Left lung (tissue), 4 donors: ENCODE measurements at regions not wholly inside any gene's neighbourhood (a gene's known extent, or its start where the extent isn't known, plus 50 kb on each side); places are given as distances from the start of the nearest gene placed in this dataset.
A peak's percentile ranks its signal among the peaks of the same experiment; 100 is the strongest.

ENCODE experiments used
- ATAC-seq: fragments of 200-7000 bp; cut with Tn5 transposase; one replicate; pipeline ENCODE4 v1.9.1; 2020; ENCODE audit warnings: moderate library complexity
- DNase-seq, 4 donors: peaks; one replicate each; pipeline ENCODE4 v3.0.0-alpha.2; 2013 to 2020
- H3K27ac ChIP-seq, 2 donors: fragments of 200-600 bp; sonication (generic) in 1 of 2; one replicate each; pipeline versions ENCODE4 v1.5.0 to v1.8.0; 2020 to 2021
- H3K27me3 ChIP-seq, 2 donors: fragments of 200-600 bp; sonication (generic) in 1 of 2; one replicate each; pipeline versions ENCODE4 v1.5.0 to v1.8.0; 2020 to 2021
- H3K36me3 ChIP-seq, 2 donors: fragments of 200-600 bp; sonication (generic) in 1 of 2; one replicate each; pipeline versions ENCODE4 v1.5.0 to v1.8.0; 2020 to 2021
- H3K4me1 ChIP-seq, 2 donors: fragments of 200-600 bp; one replicate each; pipeline ENCODE4 v1.8.0; 2021
- H3K4me3 ChIP-seq, 2 donors: fragments of 200-600 bp; sonication (generic) in 1 of 2; one replicate each; pipeline versions ENCODE4 v1.5.0 to v1.8.0; 2020 to 2021; ENCODE audit warnings: mild to moderate bottlenecking in 1 of 2
- H3K9me3 ChIP-seq, 2 donors: fragments of 200-600 bp; sonication (generic) in 1 of 2; one replicate each; pipeline versions ENCODE4 v1.5.0 to v1.8.0; 2020 to 2021
- CTCF ChIP-seq, 2 donors: fragments of 200-600 bp; sonication (generic) in 1 of 2; IDR thresholded peaks; one replicate each; pipeline versions ENCODE4 v1.5.0 to v1.8.0; 2021; ENCODE audit warnings: antibody characterized with exemption in 2 of 2
- intact Hi-C, 2 donors: fragments of 100-400 bp; cut with DNase I; formaldehyde crosslinking; loops; one replicate each; pipeline versions ENCODE4 v1.11.2 to v1.14.2; 2022
- donor health status: DM: no; HTN: yes; CAD: no.
- donor health status: DM: no; HTN: no; CAD: no.

DNA sequence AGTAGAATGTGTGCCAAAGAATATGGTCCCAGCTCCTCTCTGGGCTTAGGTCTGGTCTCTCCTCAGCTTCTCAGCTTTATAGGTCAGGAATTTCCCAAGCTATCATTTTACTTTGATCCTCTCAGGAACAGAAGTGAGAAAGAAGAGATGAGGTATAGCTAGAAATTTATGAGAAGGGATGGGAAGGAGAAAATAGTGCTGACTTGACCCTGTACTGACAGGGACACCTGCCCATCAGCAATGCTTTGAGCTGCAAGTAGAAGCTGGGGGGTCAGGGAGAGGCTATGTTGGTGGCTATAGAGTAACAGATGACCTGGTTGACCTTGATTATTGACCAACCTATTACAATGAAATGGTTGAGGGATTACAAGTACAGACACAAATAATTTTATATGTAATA, 75.0 kb downstream of the XCL2 start:
- H3K4me1 ChIP-seq, result peaks cover 10 to 44% of the 10 kb centered on the region in 2 donors
- H3K36me3 ChIP-seq, result no peaks in the 10 kb centered on the region
- H3K27me3 ChIP-seq, result no peaks in the 10 kb centered on the region
- H3K4me3 ChIP-seq, result no peak overlapping the region
- peaks cover 0 to under 1% of the 10 kb centered on the region in 2 donors for H3K9me3 ChIP-seq
- H3K27ac ChIP-seq, result no peak overlapping the region
- DNase-seq, result no peak
- intact Hi-C loops, result no loop called here
- TF ChIP-seq CTCF (IDR thresholded peaks at IDR 0.05), result no peak
- ATAC-seq, result no peak

DNA sequence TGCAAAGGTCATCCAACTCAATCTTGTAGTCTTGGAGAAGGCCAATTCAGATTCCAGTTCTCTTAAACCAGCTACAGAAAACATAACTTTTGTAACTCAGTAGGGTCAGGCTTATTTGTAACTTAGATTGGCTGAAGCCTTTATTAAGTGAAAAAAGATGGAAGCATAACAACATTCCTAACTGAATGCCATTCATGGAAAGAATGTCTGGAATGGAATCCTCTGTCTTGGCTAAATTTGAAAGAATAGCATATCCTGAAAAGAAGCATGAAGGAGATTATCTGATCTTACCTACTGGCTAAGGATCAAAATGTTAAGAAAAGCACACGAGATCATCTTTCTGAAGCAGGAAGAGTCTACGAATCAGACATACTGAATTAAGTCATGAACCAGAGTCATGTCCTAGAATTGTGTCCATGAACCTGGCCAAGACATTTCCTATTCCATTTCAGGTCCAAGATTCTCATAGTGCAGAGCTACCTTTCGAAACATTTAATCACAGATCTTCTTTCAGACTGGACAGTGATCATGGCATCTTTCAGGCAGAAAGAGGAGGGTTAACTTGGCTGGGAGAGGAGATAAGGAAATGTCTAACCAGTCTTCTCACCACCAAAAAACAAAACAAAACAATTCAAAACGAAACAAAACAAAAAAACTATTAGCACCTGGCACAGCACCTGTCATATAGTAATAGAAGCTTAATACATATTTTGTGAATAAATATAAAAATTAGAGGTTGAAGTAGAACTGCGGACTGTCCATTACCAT, 75.6 kb downstream of the XCL2 start:
- no peak for ATAC-seq
- intact Hi-C loops, result no loop called here
- no peak for DNase-seq
- H3K36me3 ChIP-seq, result no peaks in the 10 kb centered on the region
- peaks cover 10 to 44% of the 10 kb centered on the region in 2 donors for H3K4me1 ChIP-seq
- no peak overlapping the region for H3K4me3 ChIP-seq
- H3K27me3 ChIP-seq, result no peaks in the 10 kb centered on the region
- H3K9me3 ChIP-seq, result no peaks in the 10 kb centered on the region
- no peak overlapping the region for H3K27ac ChIP-seq
- no peak for TF ChIP-seq CTCF (IDR thresholded peaks at IDR 0.05)

GRCh38 chr1:168467452-168467851, 76.3 kb downstream of the XCL2 start:
- TF ChIP-seq CTCF (IDR thresholded peaks at IDR 0.05), result no peak
- no peak for DNase-seq
- Histone ChIP-seq H3K4me3 (no peak overlapping the region), H3K4me1 (peaks cover 10 to 44% of the 10 kb centered on the region in 2 donors), H3K36me3 (no peaks in the 10 kb centered on the region), H3K27ac (no peak overlapping the region), H3K9me3 (no peaks in the 10 kb centered on the region), H3K27me3 (no peaks in the 10 kb centered on the region)
- ATAC-seq, result no peak
- intact Hi-C loops, result no loop called here

DNA sequence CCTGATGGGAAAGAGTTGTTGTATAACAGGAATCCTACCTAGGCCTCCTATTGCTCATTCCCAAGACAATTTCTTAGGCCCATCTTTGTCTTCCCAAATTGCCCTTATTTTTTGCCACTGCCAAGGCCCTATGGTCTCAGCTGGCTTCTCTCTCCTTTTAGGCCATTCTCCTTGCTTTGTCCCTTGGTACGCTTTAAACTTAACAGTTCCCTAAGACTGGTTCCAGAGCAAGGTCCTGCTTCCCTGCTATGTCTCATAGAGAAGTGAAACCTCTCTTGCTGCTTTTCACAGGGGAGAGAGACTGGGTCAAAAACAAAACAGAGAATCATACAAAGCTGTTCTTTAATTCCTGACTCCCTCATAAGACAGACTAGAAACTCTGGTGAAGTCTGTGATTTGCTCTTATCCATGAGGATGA, 77.1 kb downstream of the XCL2 start:
- H3K36me3 ChIP-seq, result no peaks in the 10 kb centered on the region
- intact Hi-C loops, result no loop called here

More for the DNA sequence above, 77.1 kb downstream of the XCL2 start:
- DNase-seq (no peak), ATAC-seq (peak; percentile 46)
- Histone ChIP-seq H3K27me3 (no peaks in the 10 kb centered on the region), H3K27ac (no peak overlapping the region), H3K4me3 (no peak overlapping the region), H3K9me3 (peaks cover 0 to under 1% of the 10 kb centered on the region in 2 donors), H3K4me1 (peaks cover 10 to 44% of the 10 kb centered on the region in 2 donors)
- TF ChIP-seq CTCF (IDR thresholded peaks at IDR 0.05), result no peak
